ENCODE measurements at regions not wholly inside any gene's neighbourhood (a gene's known extent, or its start where the extent isn't known, plus 50 kb on each side); places are given as distances from the start of the nearest gene placed in this dataset.

DNA sequence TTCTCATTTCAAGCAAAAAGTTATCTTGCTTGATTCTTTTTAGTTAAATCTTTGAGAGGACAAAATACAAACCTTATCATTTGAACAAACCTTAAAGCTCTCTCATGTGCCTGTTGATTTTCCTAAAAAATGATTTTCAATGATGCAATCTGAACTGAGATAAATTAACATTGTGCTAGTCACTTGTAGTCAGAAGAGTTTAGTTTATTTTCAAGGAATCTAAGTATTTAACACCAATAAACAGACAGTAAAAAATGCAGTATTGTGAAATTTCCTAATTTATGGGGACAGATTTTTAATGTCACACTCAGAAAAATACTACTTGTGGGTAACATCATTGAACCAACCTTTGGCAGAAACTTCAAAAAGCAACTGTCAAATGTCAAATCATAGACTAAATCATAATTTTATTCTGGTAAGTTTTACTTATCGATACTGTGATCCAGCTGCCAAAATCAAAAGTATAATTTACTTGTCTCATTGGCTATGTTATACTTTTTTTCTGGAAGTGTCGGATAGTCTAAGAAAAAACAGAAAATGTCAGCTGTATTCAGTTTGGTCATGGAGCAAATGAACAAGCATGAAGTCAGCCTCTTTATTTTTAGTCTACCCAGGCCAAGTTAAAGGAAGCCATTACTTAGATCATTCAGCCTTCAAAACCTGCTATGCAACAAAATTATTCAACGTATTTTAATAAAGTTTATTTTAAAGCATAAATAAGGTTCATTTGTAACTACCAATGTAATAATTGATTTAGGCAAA is 52.4 kb upstream of the FNDC3B start:
- no peaks in the 10 kb centered on the region for H3K4me1 Mint-ChIP-seq
- Histone ChIP-seq H3K4me2 (no peak overlapping the region), H3K79me2 (replicated peaks; ENCODE audit: insufficient read depth) (no peaks in the 10 kb centered on the region), H3K36me3 (ENCODE audit: insufficient read depth) (no peaks in the 10 kb centered on the region), H3K9me2 (ENCODE audit: insufficient read depth) (no peaks in the 10 kb centered on the region), H2AFZ (no peak overlapping the region; the same call in 1 of the 2 replicates), H3K4me1 (ENCODE audit: insufficient read depth) (no peaks in the 10 kb centered on the region), H4K20me1 (replicated peaks; ENCODE audit: insufficient read depth) (no peaks in the 10 kb centered on the region), H3F3A (replicated peaks; ENCODE audit: low read depth) (no peaks in the 10 kb centered on the region), H3K4me3 (no peak overlapping the region), H3K27me3 (ENCODE audit: insufficient read depth) (no peaks in the 10 kb centered on the region), H3K27ac (ENCODE audit: low read depth) (no peak overlapping the region)
- H3K4me3 Mint-ChIP-seq = no peak overlapping the region
- TF ChIP-seq EZH2phosphoT487 (IDR thresholded peaks at IDR 0.05; ENCODE audit: unreplicated experiment) (no peak), JUNB (IDR thresholded peaks at IDR 0.05; ENCODE audit: unreplicated experiment) (no peak), ZNF331 (CRISPR knock-in tag; IDR thresholded peaks at IDR 0.05; ENCODE audit: low read depth) (no peak), CREB1 (CRISPR knock-in tag; IDR thresholded peaks at IDR 0.05; ENCODE audit: low read depth) (no peak), NANOG (IDR thresholded peaks at IDR 0.05; ENCODE audit: borderline replicate concordance) (no peak), ZNF114 (CRISPR knock-in tag; IDR thresholded peaks at IDR 0.05) (no peak)
- TF ChIP-seq, protein P1, sequence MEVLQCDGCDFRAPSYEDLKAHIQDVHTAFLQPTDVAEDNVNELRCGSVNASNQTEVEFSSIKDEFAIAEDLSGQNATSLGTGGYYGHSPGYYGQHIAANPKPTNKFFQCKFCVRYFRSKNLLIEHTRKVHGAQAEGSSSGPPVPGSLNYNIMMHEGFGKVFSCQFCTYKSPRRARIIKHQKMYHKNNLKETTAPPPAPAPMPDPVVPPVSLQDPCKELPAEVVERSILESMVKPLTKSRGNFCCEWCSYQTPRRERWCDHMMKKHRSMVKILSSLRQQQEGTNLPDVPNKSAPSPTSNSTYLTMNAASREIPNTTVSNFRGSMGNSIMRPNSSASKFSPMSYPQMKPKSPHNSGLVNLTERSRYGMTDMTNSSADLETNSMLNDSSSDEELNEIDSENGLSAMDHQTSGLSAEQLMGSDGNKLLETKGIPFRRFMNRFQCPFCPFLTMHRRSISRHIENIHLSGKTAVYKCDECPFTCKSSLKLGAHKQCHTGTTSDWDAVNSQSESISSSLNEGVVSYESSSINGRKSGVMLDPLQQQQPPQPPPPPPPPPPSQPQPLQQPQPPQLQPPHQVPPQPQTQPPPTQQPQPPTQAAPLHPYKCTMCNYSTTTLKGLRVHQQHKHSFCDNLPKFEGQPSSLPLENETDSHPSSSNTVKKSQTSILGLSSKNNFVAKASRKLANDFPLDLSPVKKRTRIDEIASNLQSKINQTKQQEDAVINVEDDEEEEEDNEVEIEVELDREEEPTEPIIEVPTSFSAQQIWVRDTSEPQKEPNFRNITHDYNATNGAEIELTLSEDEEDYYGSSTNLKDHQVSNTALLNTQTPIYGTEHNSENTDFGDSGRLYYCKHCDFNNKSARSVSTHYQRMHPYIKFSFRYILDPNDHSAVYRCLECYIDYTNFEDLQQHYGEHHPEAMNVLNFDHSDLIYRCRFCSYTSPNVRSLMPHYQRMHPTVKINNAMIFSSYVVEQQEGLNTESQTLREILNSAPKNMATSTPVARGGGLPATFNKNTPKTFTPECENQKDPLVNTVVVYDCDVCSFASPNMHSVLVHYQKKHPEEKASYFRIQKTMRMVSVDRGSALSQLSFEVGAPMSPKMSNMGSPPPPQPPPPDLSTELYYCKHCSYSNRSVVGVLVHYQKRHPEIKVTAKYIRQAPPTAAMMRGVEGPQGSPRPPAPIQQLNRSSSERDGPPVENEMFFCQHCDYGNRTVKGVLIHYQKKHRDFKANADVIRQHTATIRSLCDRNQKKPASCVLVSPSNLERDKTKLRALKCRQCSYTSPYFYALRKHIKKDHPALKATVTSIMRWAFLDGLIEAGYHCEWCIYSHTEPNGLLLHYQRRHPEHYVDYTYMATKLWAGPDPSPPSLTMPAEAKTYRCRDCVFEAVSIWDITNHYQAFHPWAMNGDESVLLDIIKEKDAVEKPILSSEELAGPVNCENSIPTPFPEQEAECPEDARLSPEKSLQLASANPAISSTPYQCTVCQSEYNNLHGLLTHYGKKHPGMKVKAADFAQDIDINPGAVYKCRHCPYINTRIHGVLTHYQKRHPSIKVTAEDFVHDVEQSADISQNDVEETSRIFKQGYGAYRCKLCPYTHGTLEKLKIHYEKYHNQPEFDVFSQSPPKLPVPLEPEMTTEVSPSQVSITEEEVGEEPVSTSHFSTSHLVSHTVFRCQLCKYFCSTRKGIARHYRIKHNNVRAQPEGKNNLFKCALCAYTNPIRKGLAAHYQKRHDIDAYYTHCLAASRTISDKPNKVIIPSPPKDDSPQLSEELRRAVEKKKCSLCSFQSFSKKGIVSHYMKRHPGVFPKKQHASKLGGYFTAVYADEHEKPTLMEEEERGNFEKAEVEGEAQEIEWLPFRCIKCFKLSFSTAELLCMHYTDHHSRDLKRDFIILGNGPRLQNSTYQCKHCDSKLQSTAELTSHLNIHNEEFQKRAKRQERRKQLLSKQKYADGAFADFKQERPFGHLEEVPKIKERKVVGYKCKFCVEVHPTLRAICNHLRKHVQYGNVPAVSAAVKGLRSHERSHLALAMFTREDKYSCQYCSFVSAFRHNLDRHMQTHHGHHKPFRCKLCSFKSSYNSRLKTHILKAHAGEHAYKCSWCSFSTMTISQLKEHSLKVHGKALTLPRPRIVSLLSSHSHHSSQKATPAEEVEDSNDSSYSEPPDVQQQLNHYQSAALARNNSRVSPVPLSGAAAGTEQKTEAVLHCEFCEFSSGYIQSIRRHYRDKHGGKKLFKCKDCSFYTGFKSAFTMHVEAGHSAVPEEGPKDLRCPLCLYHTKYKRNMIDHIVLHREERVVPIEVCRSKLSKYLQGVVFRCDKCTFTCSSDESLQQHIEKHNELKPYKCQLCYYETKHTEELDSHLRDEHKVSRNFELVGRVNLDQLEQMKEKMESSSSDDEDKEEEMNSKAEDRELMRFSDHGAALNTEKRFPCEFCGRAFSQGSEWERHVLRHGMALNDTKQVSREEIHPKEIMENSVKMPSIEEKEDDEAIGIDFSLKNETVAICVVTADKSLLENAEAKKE (CRISPR knock-in tag; IDR thresholded peaks at IDR 0.05) = no peak
- H3K36me3 Mint-ChIP-seq (ENCODE audit: low read depth) = no peaks in the 10 kb centered on the region
- H3K27ac Mint-ChIP-seq = no peak overlapping the region
- no peak for DNase-seq (ENCODE audit: low spot score)
- ATAC-seq = no peak
- H3K9me3 Mint-ChIP-seq = peaks cover 6% of the 10 kb centered on the region; the same call in 2 of the 3 replicates
- H3K27me3 Mint-ChIP-seq (ENCODE audit: insufficient read depth, low read depth, poor library complexity) = peaks cover 6% of the 10 kb centered on the region

Data from GM23338 (cell line).